ENCODE measurements at regions not wholly inside any gene's neighbourhood (a gene's known extent, or its start where the extent isn't known, plus 50 kb on each side); places are given as distances from the start of the nearest gene placed in this dataset.
A peak's percentile ranks its signal among the peaks of the same experiment; 100 is the strongest.

- DNase-seq: peak; percentile 12
- no peak overlapping the region for H3K4me3 Mint-ChIP-seq
These were observed 109.9 kb downstream of the OAT start for GRCh38 chr10:124308811-124309210.

More at GRCh38 chr10:124308811-124309210, 109.9 kb downstream of the OAT start:
- Histone ChIP-seq H3K4ac (ENCODE audit: low read depth, low read length) (no peak overlapping the region), H2BK120ac (ENCODE audit: low read depth, low read length, poor library complexity, severe bottlenecking) (no peak overlapping the region), H2BK20ac (ENCODE audit: low read depth, low read length, poor library complexity, severe bottlenecking) (no peak overlapping the region), H3K79me1 (ENCODE audit: insufficient read depth, low read depth, low read length, poor library complexity, severe bottlenecking) (no peaks in the 10 kb centered on the region), H2BK5ac (ENCODE audit: insufficient read length, low read length) (no peak overlapping the region), H3K4me1 (ENCODE audit: insufficient read depth, low read length) (no peaks in the 10 kb centered on the region), H2AFZ (ENCODE audit: low read length) (no peak overlapping the region), H3K14ac (ENCODE audit: insufficient read depth, low read length) (no peak overlapping the region; the same call in 1 of the 2 replicates), H3K4me2 (ENCODE audit: insufficient read depth, insufficient read length, low read length) (no peak overlapping the region), H2AK5ac (ENCODE audit: insufficient read length, low read length) (no peak overlapping the region), H3K56ac (ENCODE audit: insufficient read length, low read depth, low read length) (no peak overlapping the region), H3K79me2 (ENCODE audit: insufficient read depth, low read length) (no peaks in the 10 kb centered on the region), H4K20me1 (ENCODE audit: control insufficient read depth, insufficient read depth, insufficient read length) (no peaks in the 10 kb centered on the region), H3K18ac (ENCODE audit: insufficient read length, low read depth, low read length) (no peak overlapping the region), H4K8ac (replicated peaks; ENCODE audit: insufficient read length, low read depth, low read length) (no peak overlapping the region), H2BK12ac (ENCODE audit: insufficient read length, low read depth, low read length) (no peak overlapping the region), H3K27ac (ENCODE audit: insufficient read length, low read depth, low read length) (no peak overlapping the region), H3K9me3 (ENCODE audit: control insufficient read depth, low read depth, low read length) (no peaks in the 10 kb centered on the region), H3T11ph (ENCODE audit: low read length) (no peak overlapping the region), H3K23ac (ENCODE audit: insufficient read length, low read depth, low read length) (no peak overlapping the region), H4K5ac (ENCODE audit: insufficient read length, low read depth, low read length) (no peak overlapping the region), H3K27me3 (ENCODE audit: insufficient read depth, low read length) (no peaks in the 10 kb centered on the region), H2BK15ac (ENCODE audit: low read depth, low read length) (no peak overlapping the region), H4K91ac (ENCODE audit: insufficient read length, low read depth, low read length) (no peak overlapping the region), H3K23me2 (ENCODE audit: insufficient read length, low read depth, low read length, poor library complexity, severe bottlenecking) (no peaks in the 10 kb centered on the region), H3K9ac (ENCODE audit: extremely low read depth, insufficient read length, low read length) (no peak overlapping the region)
- Mint-ChIP-seq H3K4me1 (no peaks in the 10 kb centered on the region), H3K9me3 (no peaks in the 10 kb centered on the region), H3K27me3 (ENCODE audit: low read depth) (no peaks in the 10 kb centered on the region; the same call in none of the 2 replicates), H3K36me3 (ENCODE audit: insufficient read depth in 1 of 3, low read depth in 3 of 3) (no peaks in the 10 kb centered on the region), H3K27ac (no peak overlapping the region; a peak in 1 of 7 replicates)
- WGBS (ENCODE audit: extremely low coverage, insufficient read length, low lambda C conversion rate): no CpG with 5 or more reads among the region's 7 CpGs
- no peak for TF ChIP-seq CTCF (conservative IDR thresholded peaks at IDR 0.05)
